WTC11 (cell line): ENCODE measurements at regions not wholly inside any gene's neighbourhood (a gene's known extent, or its start where the extent isn't known, plus 50 kb on each side); places are given as distances from the start of the nearest gene placed in this dataset.

Source experiments
- ATAC-seq: fragments of 200-7000 bp; cut with Tn5 transposase; 2 replicates; pipeline ENCODE4 v1.10.0; 2021; ENCODE audit warnings: mild to moderate bottlenecking, moderate library complexity
- CTCF ChIA-PET: fragments of 300-600 bp; sonication (Branson Sonifier 250); formaldehyde crosslinking; loops from one replicate; lab custom pipeline; 2021; ENCODE audit warnings: antibody characterized with exemption; lab: Charles Lee
- POLR2A ChIA-PET: fragments of 350-600 bp; sonication (Branson Sonifier 250); formaldehyde crosslinking; loops from one replicate; lab custom pipeline; 2021; ENCODE audit warnings: antibody characterized with exemption; lab: Charles Lee
- DNase-seq: peaks from one replicate; pipeline ENCODE4 v3.0.0; 2021; ENCODE audit warnings: low spot score
- H3K27ac Mint-ChIP-seq: 2 replicates; pipeline ENCODE4 v1.8.0; 2021; ENCODE audit warnings: mixed read lengths
- H3K27me3 Mint-ChIP-seq: 2 replicates; pipeline ENCODE4 v1.8.0; 2021; ENCODE audit warnings: low read depth, mild to moderate bottlenecking, moderate library complexity, mixed read lengths
- H3K36me3 Mint-ChIP-seq: 2 replicates; pipeline ENCODE4 v1.8.0; 2021; ENCODE audit warnings: mixed read lengths
- H3K4me1 Mint-ChIP-seq: 2 replicates; pipeline ENCODE4 v1.8.0; 2022; ENCODE audit warnings: mixed read lengths
- H3K4me3 Mint-ChIP-seq: 2 replicates; pipeline ENCODE4 v1.8.0; 2021; ENCODE audit warnings: mild to moderate bottlenecking, moderate library complexity, mixed read lengths
- H3K9me3 Mint-ChIP-seq: 2 replicates; pipeline ENCODE4 v1.8.0; 2021; ENCODE audit warnings: mixed read lengths
- ATF1 ChIP-seq: sonication (generic); formaldehyde crosslinking; IDR thresholded peaks from 2 replicates; pipeline ENCODE4 v1.8.1; 2023; ENCODE audit warnings: mild to moderate bottlenecking, moderate library complexity, missing genetic modification reagents
- CREB1 ChIP-seq: sonication (generic); formaldehyde crosslinking; IDR thresholded peaks from 2 replicates; pipeline ENCODE4 v1.8.0; 2023; ENCODE audit warnings: mild to moderate bottlenecking, missing genetic modification reagents
- E2F5 ChIP-seq: sonication (generic); formaldehyde crosslinking; IDR thresholded peaks from 2 replicates; pipeline ENCODE4 v1.8.1; 2022; ENCODE audit warnings: mild to moderate bottlenecking, moderate library complexity, missing genetic modification reagents
- ERG ChIP-seq: fragments of 250-450 bp; sonication (Bioruptor Pico); IDR thresholded peaks from 2 replicates; pipeline ENCODE4 v1.8.0; 2021; ENCODE audit warnings: mild to moderate bottlenecking
- FOXJ3 ChIP-seq: sonication (generic); formaldehyde crosslinking; IDR thresholded peaks from 2 replicates; pipeline ENCODE4 v1.9.0; 2021; ENCODE audit warnings: missing genetic modification reagents, mild to moderate bottlenecking, borderline replicate concordance
- GABPB1 ChIP-seq: sonication (generic); formaldehyde crosslinking; IDR thresholded peaks from 2 replicates; pipeline ENCODE4 v1.8.1; 2023; ENCODE audit warnings: mild to moderate bottlenecking, missing genetic modification reagents
- IRF1 ChIP-seq: sonication (generic); formaldehyde crosslinking; IDR thresholded peaks from 2 replicates; pipeline ENCODE4 v1.8.0; 2023; ENCODE audit warnings: missing genetic modification reagents
- MLX ChIP-seq: sonication (generic); formaldehyde crosslinking; IDR thresholded peaks from 2 replicates; pipeline ENCODE4 v1.8.1; 2023; ENCODE audit warnings: mild to moderate bottlenecking, missing genetic modification reagents, moderate library complexity
- NFYB ChIP-seq: sonication (generic); formaldehyde crosslinking; conservative IDR thresholded peaks from 2 replicates; pipeline ENCODE4 v1.8.0; 2022; ENCODE audit warnings: low read depth, missing genetic modification reagents
- NR3C1 ChIP-seq: sonication (generic); formaldehyde crosslinking; conservative IDR thresholded peaks from 2 replicates; pipeline ENCODE4 v1.8.1; 2023; ENCODE audit warnings: low read depth, mild to moderate bottlenecking, missing genetic modification reagents
- PRRX2 ChIP-seq: fragments of 250-450 bp; sonication (Bioruptor Pico); IDR thresholded peaks from 2 replicates; pipeline ENCODE4 v1.8.0; 2021; ENCODE audit warnings: mild to moderate bottlenecking
- RELA ChIP-seq: sonication (generic); formaldehyde crosslinking; IDR thresholded peaks from 2 replicates; pipeline ENCODE4 v1.8.1; 2022; ENCODE audit warnings: missing genetic modification reagents, mild to moderate bottlenecking, borderline replicate concordance
- STAT6 ChIP-seq: sonication (generic); formaldehyde crosslinking; conservative IDR thresholded peaks from 2 replicates; pipeline ENCODE4 v1.8.1; 2023; ENCODE audit warnings: mild to moderate bottlenecking, low read depth, missing genetic modification reagents, moderate library complexity
- TEAD1 ChIP-seq: sonication (generic); formaldehyde crosslinking; IDR thresholded peaks from 2 replicates; pipeline ENCODE4 v1.8.0; 2022; ENCODE audit warnings: mild to moderate bottlenecking, missing genetic modification reagents
- TP53 ChIP-seq: sonication (generic); formaldehyde crosslinking; IDR thresholded peaks from 2 replicates; pipeline ENCODE4 v1.8.1; 2023; ENCODE audit warnings: mild to moderate bottlenecking, missing genetic modification reagents
- ZBTB43 ChIP-seq: sonication (generic); formaldehyde crosslinking; IDR thresholded peaks from 2 replicates; pipeline ENCODE4 v1.8.1; 2023; ENCODE audit warnings: mild to moderate bottlenecking, missing genetic modification reagents
- ZNF317 ChIP-seq: sonication (generic); formaldehyde crosslinking; IDR thresholded peaks from 2 replicates; pipeline ENCODE4 v1.8.1; 2023; ENCODE audit warnings: low read depth, mild to moderate bottlenecking, moderate library complexity, missing genetic modification reagents, borderline replicate concordance
- ZNF423 ChIP-seq: fragments of 250-450 bp; sonication (Bioruptor Pico); IDR thresholded peaks from 2 replicates; pipeline ENCODE4 v2.1.2; 2022; ENCODE audit warnings: mild to moderate bottlenecking, moderate library complexity
- ZNF512 ChIP-seq: sonication (generic); formaldehyde crosslinking; IDR thresholded peaks from 2 replicates; pipeline ENCODE4 v1.8.1; 2022; ENCODE audit warnings: missing genetic modification reagents, borderline replicate concordance

GRCh38 chr16:54443352-54443751 lies 156.8 kb upstream of the IRX3 start:
- POLR2A ChIA-PET, result no interaction called here
- ATAC-seq, result no peak
- H3K4me3 Mint-ChIP-seq, result no peak overlapping the region

GRCh38 chr16:54442864-54443263 lies 156.3 kb upstream of the IRX3 start:
- TF ChIP-seq ZNF512, result no peak
- TF ChIP-seq STAT6 (CRISPR knock-in tag), result no peak
- TF ChIP-seq CREB1 (CRISPR knock-in tag), result no peak
- TF ChIP-seq FOXJ3 (CRISPR knock-in tag), result no peak
- TF ChIP-seq ZNF423 (CRISPR knock-in tag), result no peak
- no peak for TF ChIP-seq NR3C1
- no peak overlapping the region for H3K27ac Mint-ChIP-seq

More at GRCh38 chr16:54443352-54443751, 156.8 kb upstream of the IRX3 start:
- Mint-ChIP-seq H3K4me1 (no peaks in the 10 kb centered on the region), H3K27ac (no peak overlapping the region), H3K27me3 (peaks cover 4% of the 10 kb centered on the region), H3K9me3 (peaks cover 32% of the 10 kb centered on the region), H3K36me3 (peaks cover 10% of the 10 kb centered on the region)
- no peak for DNase-seq
- CTCF ChIA-PET, result no interaction called here
- TF ChIP-seq MLX (CRISPR knock-in tag), result no peak
- no peak for TF ChIP-seq TP53 (CRISPR knock-in tag)
- no peak for TF ChIP-seq ZNF317
- TF ChIP-seq ERG, result no peak
- TF ChIP-seq TEAD1, result no peak
- TF ChIP-seq ATF1 (CRISPR knock-in tag), result no peak
- TF ChIP-seq GABPB1, result no peak
- TF ChIP-seq ZBTB43 (CRISPR knock-in tag), result no peak
- no peak for TF ChIP-seq NFYB (CRISPR knock-in tag)

GRCh38 chr16:54438469-54438868 lies 151.9 kb upstream of the IRX3 start:
- no peaks in the 10 kb centered on the region for H3K4me1 Mint-ChIP-seq
- no peak overlapping the region for H3K27ac Mint-ChIP-seq
- H3K4me3 Mint-ChIP-seq, result no peak overlapping the region
- ATAC-seq (no peak), DNase-seq (no peak)
- ChIA-PET POLR2A (interaction anchor here (0.5 kb wide), 1 partner anchor 28 kb away, joined by 3 read pairs; no protein-coding TSS in a partner anchor), CTCF (interaction anchor here (1.1 kb wide), 1 partner anchor 77 kb away, joined by 3 read pairs; no protein-coding TSS in a partner anchor)
- H3K27me3 Mint-ChIP-seq, result peaks cover 4% of the 10 kb centered on the region
- H3K36me3 Mint-ChIP-seq, result no peaks in the 10 kb centered on the region
- H3K9me3 Mint-ChIP-seq, result peaks cover 26% of the 10 kb centered on the region
- TF ChIP-seq PRRX2 (no peak), ERG (no peak), MLX (CRISPR knock-in tag) (no peak), RELA (CRISPR knock-in tag) (no peak), ZNF423 (CRISPR knock-in tag) (no peak), IRF1 (no peak), E2F5 (CRISPR knock-in tag) (no peak)

More at GRCh38 chr16:54442864-54443263, 156.3 kb upstream of the IRX3 start:
- ChIA-PET CTCF (no interaction called here), POLR2A (no interaction called here)
- no peaks in the 10 kb centered on the region for H3K4me1 Mint-ChIP-seq
- H3K27me3 Mint-ChIP-seq, result peaks cover 4% of the 10 kb centered on the region
- H3K36me3 Mint-ChIP-seq, result peaks cover 10% of the 10 kb centered on the region
- H3K4me3 Mint-ChIP-seq, result no peak overlapping the region
- DNase-seq (no peak), ATAC-seq (no peak)
- H3K9me3 Mint-ChIP-seq, result peaks cover 37% of the 10 kb centered on the region
